Neural cell (in vitro differentiated cells): ENCODE measurements at regions not wholly inside any gene's neighbourhood (a gene's known extent, or its start where the extent isn't known, plus 50 kb on each side); places are given as distances from the start of the nearest gene placed in this dataset.

Experiments
- H2AFZ ChIP-seq: fragments of 200-600, 300-800 bp; sonication (generic), shearing (Covaris generic); 2 replicates; pipeline ENCODE4 v1.6.0; 2014; ENCODE audit warnings: low read depth, mild to moderate bottlenecking, antibody characterized with exemption, low read length, moderate library complexity
- H3F3A ChIP-seq: fragments of 200-600 bp; shearing (Covaris generic); 2 replicates; pipeline ENCODE4 v1.6.1; 2016; ENCODE audit warnings: mild to moderate bottlenecking, moderate library complexity, mixed read lengths, antibody characterized with exemption, low read length; ENCODE audit not compliant: insufficient read depth, poor library complexity, severe bottlenecking
- H3K27ac ChIP-seq: fragments of 200-600, 300-800 bp; sonication (generic), shearing (Covaris generic); 2 replicates; pipeline ENCODE4 v1.5.1; 2014; ENCODE audit warnings: mild to moderate bottlenecking, low read length, moderate library complexity
- H3K27me3 ChIP-seq: fragments of 300-800, 200-600 bp; sonication (generic), shearing (Covaris generic); 2 replicates; pipeline ENCODE4 v1.6.0; 2014; ENCODE audit warnings: mild to moderate bottlenecking, low read depth, low read length, moderate library complexity; ENCODE audit not compliant: insufficient read depth
- H3K36me3 ChIP-seq: fragments of 300-800, 200-600 bp; sonication (generic), shearing (Covaris generic); 2 replicates; pipeline ENCODE4 v1.5.1; 2014; ENCODE audit warnings: mild to moderate bottlenecking, antibody characterized with exemption, low read length, moderate library complexity; ENCODE audit not compliant: insufficient read depth
- H3K4me2 ChIP-seq: fragments of 300-800, 200-600 bp; sonication (generic), shearing (Covaris generic); 2 replicates; pipeline ENCODE4 v1.6.0; 2014; ENCODE audit warnings: mild to moderate bottlenecking, low read length
- H3K4me3 ChIP-seq: fragments of 300-800, 200-600 bp; sonication (generic), shearing (Covaris generic); 2 replicates; pipeline ENCODE4 v1.5.1; 2014; ENCODE audit warnings: mild to moderate bottlenecking, low read length, moderate library complexity
- H3K79me2 ChIP-seq: fragments of 200-600 bp; shearing (Covaris generic); replicated peaks from 2 replicates; pipeline ENCODE4 v1.6.0; 2014; ENCODE audit warnings: mild to moderate bottlenecking, low read length, moderate library complexity; ENCODE audit not compliant: insufficient read depth
- H3K9ac ChIP-seq: fragments of 300-800, 200-600 bp; sonication (generic), shearing (Covaris generic); 2 replicates; pipeline ENCODE4 v1.6.1; 2016; ENCODE audit warnings: mild to moderate bottlenecking, low read length, mixed read lengths
- H3K9me2 ChIP-seq: fragments of 200-600 bp; shearing (Covaris generic); 2 replicates; pipeline ENCODE4 v1.6.1; 2016; ENCODE audit warnings: mild to moderate bottlenecking, low read length, mixed read lengths; ENCODE audit not compliant: insufficient read depth
- H3K9me3 ChIP-seq: fragments of 200-600, 300-800 bp; sonication (generic), shearing (Covaris generic); 2 replicates; pipeline ENCODE4 v1.6.1; 2016; ENCODE audit warnings: mild to moderate bottlenecking, mixed run types, low read length, moderate library complexity, mixed read lengths
- H4K20me1 ChIP-seq: fragments of 200-600 bp; shearing (Covaris generic); 2 replicates; pipeline ENCODE4 v1.6.1; 2016; ENCODE audit warnings: mild to moderate bottlenecking, mixed run types; ENCODE audit not compliant: insufficient read depth
- EP300 ChIP-seq: fragments of 450-650 bp; conservative IDR thresholded peaks from 2 replicates; pipeline ENCODE4 v1.6.1; 2014; ENCODE audit warnings: antibody characterized with exemption, mild to moderate bottlenecking, moderate library complexity; ENCODE audit not compliant: poor library complexity, severe bottlenecking
- EZH2 ChIP-seq: fragments of 200-600, 300-800 bp; shearing (Covaris generic), sonication (generic); IDR thresholded peaks from 2 replicates; pipeline ENCODE4 v1.6.1; 2014; ENCODE audit warnings: antibody characterized with exemption, low read length, borderline replicate concordance, mild to moderate bottlenecking; ENCODE audit not compliant: insufficient read depth, poor library complexity, severe bottlenecking
- MXI1 ChIP-seq: fragments of 450-650 bp; conservative IDR thresholded peaks from 2 replicates; pipeline ENCODE4 v1.6.1; 2014; ENCODE audit warnings: antibody characterized with exemption, mild to moderate bottlenecking; ENCODE audit not compliant: poor library complexity, severe bottlenecking
- POLR2AphosphoS5 ChIP-seq: IDR thresholded peaks from 2 replicates; pipeline ENCODE4 v1.6.1; 2012
- RAD21 ChIP-seq: fragments of 450-650 bp; conservative IDR thresholded peaks from 2 replicates; pipeline ENCODE4 v1.6.1; 2014; ENCODE audit warnings: antibody characterized with exemption, mild to moderate bottlenecking, moderate library complexity
- SMC3 ChIP-seq: fragments of 450-650 bp; conservative IDR thresholded peaks from 2 replicates; pipeline ENCODE4 v1.6.1; 2014; ENCODE audit warnings: antibody characterized with exemption, mild to moderate bottlenecking, moderate library complexity; ENCODE audit not compliant: poor library complexity
- TAF1 ChIP-seq: IDR thresholded peaks from 2 replicates; pipeline ENCODE4 v1.6.1; 2012; ENCODE audit warnings: low read depth
- TF ChIP-seq, protein P1 (sequence below): fragments of 450-650 bp; IDR thresholded peaks from 2 replicates; pipeline ENCODE4 v1.5.1; 2014; ENCODE audit warnings: antibody characterized with exemption, mild to moderate bottlenecking, moderate library complexity; ENCODE audit not compliant: poor library complexity, severe bottlenecking
- TF ChIP-seq, protein P2 (sequence below): IDR thresholded peaks from 2 replicates; pipeline ENCODE4 v1.6.1; 2012; ENCODE audit warnings: borderline replicate concordance

DNA sequence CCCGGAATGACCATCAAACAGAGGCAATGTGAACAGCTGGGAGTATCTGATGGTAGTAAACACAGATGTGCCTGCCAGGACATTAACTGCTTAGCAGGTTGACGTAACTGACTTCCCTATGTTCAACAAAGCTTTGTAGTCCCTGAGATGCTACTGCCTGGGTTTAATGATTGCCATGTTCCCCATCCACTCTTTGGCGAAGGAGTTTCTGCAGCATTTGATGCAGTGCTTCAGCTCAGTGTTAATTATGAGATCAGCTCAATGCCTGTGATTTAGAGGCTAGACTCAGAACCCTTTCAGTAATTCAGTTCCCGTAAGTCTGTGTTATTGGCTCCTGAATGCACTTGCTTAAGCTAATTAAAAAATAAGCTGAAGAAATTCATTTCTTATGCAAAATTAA lies 547.3 kb upstream of the ZNF608 start:
- H3K4me3 ChIP-seq = no peak overlapping the region
- no peaks in the 10 kb centered on the region for H3F3A ChIP-seq
- no peaks in the 10 kb centered on the region for H3K36me3 ChIP-seq
- no peaks in the 10 kb centered on the region for H4K20me1 ChIP-seq
- H3K4me2 ChIP-seq = no peak overlapping the region
- no peaks in the 10 kb centered on the region for H3K9me2 ChIP-seq
- TF ChIP-seq TAF1 = no peak
- TF ChIP-seq POLR2AphosphoS5 = no peak
- TF ChIP-seq EP300 = no peak
- TF ChIP-seq, protein P1, sequence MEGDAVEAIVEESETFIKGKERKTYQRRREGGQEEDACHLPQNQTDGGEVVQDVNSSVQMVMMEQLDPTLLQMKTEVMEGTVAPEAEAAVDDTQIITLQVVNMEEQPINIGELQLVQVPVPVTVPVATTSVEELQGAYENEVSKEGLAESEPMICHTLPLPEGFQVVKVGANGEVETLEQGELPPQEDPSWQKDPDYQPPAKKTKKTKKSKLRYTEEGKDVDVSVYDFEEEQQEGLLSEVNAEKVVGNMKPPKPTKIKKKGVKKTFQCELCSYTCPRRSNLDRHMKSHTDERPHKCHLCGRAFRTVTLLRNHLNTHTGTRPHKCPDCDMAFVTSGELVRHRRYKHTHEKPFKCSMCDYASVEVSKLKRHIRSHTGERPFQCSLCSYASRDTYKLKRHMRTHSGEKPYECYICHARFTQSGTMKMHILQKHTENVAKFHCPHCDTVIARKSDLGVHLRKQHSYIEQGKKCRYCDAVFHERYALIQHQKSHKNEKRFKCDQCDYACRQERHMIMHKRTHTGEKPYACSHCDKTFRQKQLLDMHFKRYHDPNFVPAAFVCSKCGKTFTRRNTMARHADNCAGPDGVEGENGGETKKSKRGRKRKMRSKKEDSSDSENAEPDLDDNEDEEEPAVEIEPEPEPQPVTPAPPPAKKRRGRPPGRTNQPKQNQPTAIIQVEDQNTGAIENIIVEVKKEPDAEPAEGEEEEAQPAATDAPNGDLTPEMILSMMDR = no peak
- TF ChIP-seq, protein P2, sequence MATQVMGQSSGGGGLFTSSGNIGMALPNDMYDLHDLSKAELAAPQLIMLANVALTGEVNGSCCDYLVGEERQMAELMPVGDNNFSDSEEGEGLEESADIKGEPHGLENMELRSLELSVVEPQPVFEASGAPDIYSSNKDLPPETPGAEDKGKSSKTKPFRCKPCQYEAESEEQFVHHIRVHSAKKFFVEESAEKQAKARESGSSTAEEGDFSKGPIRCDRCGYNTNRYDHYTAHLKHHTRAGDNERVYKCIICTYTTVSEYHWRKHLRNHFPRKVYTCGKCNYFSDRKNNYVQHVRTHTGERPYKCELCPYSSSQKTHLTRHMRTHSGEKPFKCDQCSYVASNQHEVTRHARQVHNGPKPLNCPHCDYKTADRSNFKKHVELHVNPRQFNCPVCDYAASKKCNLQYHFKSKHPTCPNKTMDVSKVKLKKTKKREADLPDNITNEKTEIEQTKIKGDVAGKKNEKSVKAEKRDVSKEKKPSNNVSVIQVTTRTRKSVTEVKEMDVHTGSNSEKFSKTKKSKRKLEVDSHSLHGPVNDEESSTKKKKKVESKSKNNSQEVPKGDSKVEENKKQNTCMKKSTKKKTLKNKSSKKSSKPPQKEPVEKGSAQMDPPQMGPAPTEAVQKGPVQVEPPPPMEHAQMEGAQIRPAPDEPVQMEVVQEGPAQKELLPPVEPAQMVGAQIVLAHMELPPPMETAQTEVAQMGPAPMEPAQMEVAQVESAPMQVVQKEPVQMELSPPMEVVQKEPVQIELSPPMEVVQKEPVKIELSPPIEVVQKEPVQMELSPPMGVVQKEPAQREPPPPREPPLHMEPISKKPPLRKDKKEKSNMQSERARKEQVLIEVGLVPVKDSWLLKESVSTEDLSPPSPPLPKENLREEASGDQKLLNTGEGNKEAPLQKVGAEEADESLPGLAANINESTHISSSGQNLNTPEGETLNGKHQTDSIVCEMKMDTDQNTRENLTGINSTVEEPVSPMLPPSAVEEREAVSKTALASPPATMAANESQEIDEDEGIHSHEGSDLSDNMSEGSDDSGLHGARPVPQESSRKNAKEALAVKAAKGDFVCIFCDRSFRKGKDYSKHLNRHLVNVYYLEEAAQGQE = no peak
- no peak for TF ChIP-seq RAD21
- TF ChIP-seq EZH2 = no peak
- no peak for TF ChIP-seq MXI1
- no peak for TF ChIP-seq SMC3
- H3K27me3 ChIP-seq = no peaks in the 10 kb centered on the region
- no peak overlapping the region for H3K27ac ChIP-seq
- no peak overlapping the region for H2AFZ ChIP-seq
- no peaks in the 10 kb centered on the region for H3K9me3 ChIP-seq
- H3K79me2 ChIP-seq = no peaks in the 10 kb centered on the region
- no peak overlapping the region for H3K9ac ChIP-seq

DNA sequence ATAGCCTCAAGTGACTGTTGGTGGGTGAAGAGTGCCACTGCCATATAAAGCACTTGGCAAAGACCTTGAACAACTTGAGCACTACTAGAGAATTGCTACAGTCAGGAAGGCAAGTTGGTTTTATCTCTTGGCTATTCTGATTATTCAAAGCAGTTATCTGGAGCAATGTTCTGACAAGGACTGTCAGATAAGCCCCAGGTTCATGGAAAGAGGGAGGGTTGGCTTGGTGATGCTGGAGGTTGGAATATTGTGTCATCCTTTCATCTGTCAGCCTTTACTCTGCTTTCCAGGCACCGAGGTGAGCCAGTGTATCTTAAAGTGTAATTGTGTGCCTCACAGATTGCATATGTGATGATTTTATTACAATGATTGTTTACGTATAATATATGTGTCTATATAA lies 548.4 kb upstream of the ZNF608 start:
- Histone ChIP-seq H3K9me2 (no peaks in the 10 kb centered on the region), H2AFZ (no peak overlapping the region), H3K4me3 (no peak overlapping the region), H3K79me2 (no peaks in the 10 kb centered on the region), H4K20me1 (no peaks in the 10 kb centered on the region), H3K9me3 (no peaks in the 10 kb centered on the region), H3F3A (no peaks in the 10 kb centered on the region), H3K36me3 (no peaks in the 10 kb centered on the region), H3K4me2 (no peak overlapping the region), H3K27ac (no peak overlapping the region), H3K27me3 (no peaks in the 10 kb centered on the region), H3K9ac (no peak overlapping the region)
- no peak for TF ChIP-seq EP300
- TF ChIP-seq POLR2AphosphoS5 = no peak
- no peak for TF ChIP-seq MXI1
- TF ChIP-seq RAD21 = no peak
- no peak for TF ChIP-seq TAF1

DNA sequence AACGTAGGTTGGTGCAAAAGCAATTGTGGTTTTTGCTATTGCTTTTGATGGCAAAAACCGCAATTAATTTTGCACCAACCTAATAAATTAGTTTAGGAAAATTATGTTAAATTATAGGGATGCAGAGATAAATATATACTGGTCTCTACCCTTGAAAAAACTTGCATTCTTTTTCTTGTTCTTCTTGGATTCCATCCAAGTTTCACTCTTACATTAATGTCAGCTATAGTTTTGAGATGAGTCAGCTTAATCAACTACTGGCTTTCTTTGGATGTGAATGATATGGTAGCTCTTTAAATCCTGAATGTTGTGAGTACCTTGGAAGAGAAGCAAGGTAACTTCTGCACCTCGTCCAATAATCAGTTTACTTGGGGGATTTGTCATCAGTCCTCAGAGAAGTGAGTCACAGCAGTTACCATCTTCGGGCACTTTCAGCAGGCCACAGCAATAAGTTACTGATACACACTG lies 549.0 kb upstream of the ZNF608 start:
- no peaks in the 10 kb centered on the region for H3K9me2 ChIP-seq
- no peaks in the 10 kb centered on the region for H3F3A ChIP-seq
- H3K27me3 ChIP-seq = no peaks in the 10 kb centered on the region
- no peaks in the 10 kb centered on the region for H3K79me2 ChIP-seq
- no peaks in the 10 kb centered on the region for H3K9me3 ChIP-seq
- H3K27ac ChIP-seq = no peak overlapping the region
- no peaks in the 10 kb centered on the region for H4K20me1 ChIP-seq
- no peaks in the 10 kb centered on the region for H3K36me3 ChIP-seq
- H2AFZ ChIP-seq = no peak overlapping the region
- H3K4me2 ChIP-seq = no peak overlapping the region
- TF ChIP-seq TAF1 = no peak
- TF ChIP-seq EZH2 = no peak
- TF ChIP-seq, protein P2 = no peak
- TF ChIP-seq SMC3 = no peak
- TF ChIP-seq EP300 = no peak
- TF ChIP-seq, protein P1 = no peak
- no peak for TF ChIP-seq MXI1
- TF ChIP-seq POLR2AphosphoS5 = no peak
- TF ChIP-seq RAD21 = no peak
- no peak overlapping the region for H3K4me3 ChIP-seq
- H3K9ac ChIP-seq = no peak overlapping the region
